Neural cell (in vitro differentiated cells): ENCODE measurements at regions not wholly inside any gene's neighbourhood (a gene's known extent, or its start where the extent isn't known, plus 50 kb on each side); places are given as distances from the start of the nearest gene placed in this dataset.

Source experiments
- H2AFZ ChIP-seq: fragments of 200-600, 300-800 bp; sonication (generic), shearing (Covaris generic); 2 replicates; pipeline ENCODE4 v1.6.0; 2014; ENCODE audit warnings: low read depth, mild to moderate bottlenecking, antibody characterized with exemption, low read length, moderate library complexity
- H3F3A ChIP-seq: fragments of 200-600 bp; shearing (Covaris generic); 2 replicates; pipeline ENCODE4 v1.6.1; 2016; ENCODE audit warnings: mild to moderate bottlenecking, moderate library complexity, mixed read lengths, antibody characterized with exemption, low read length; ENCODE audit not compliant: insufficient read depth, poor library complexity, severe bottlenecking
- H3K27ac ChIP-seq: fragments of 200-600, 300-800 bp; sonication (generic), shearing (Covaris generic); 2 replicates; pipeline ENCODE4 v1.5.1; 2014; ENCODE audit warnings: mild to moderate bottlenecking, low read length, moderate library complexity
- H3K27me3 ChIP-seq: fragments of 300-800, 200-600 bp; sonication (generic), shearing (Covaris generic); 2 replicates; pipeline ENCODE4 v1.6.0; 2014; ENCODE audit warnings: mild to moderate bottlenecking, low read depth, low read length, moderate library complexity; ENCODE audit not compliant: insufficient read depth
- H3K36me3 ChIP-seq: fragments of 300-800, 200-600 bp; sonication (generic), shearing (Covaris generic); 2 replicates; pipeline ENCODE4 v1.5.1; 2014; ENCODE audit warnings: mild to moderate bottlenecking, antibody characterized with exemption, low read length, moderate library complexity; ENCODE audit not compliant: insufficient read depth
- H3K4me2 ChIP-seq: fragments of 300-800, 200-600 bp; sonication (generic), shearing (Covaris generic); 2 replicates; pipeline ENCODE4 v1.6.0; 2014; ENCODE audit warnings: mild to moderate bottlenecking, low read length
- H3K4me3 ChIP-seq: fragments of 300-800, 200-600 bp; sonication (generic), shearing (Covaris generic); 2 replicates; pipeline ENCODE4 v1.5.1; 2014; ENCODE audit warnings: mild to moderate bottlenecking, low read length, moderate library complexity
- H3K79me2 ChIP-seq: fragments of 200-600 bp; shearing (Covaris generic); replicated peaks from 2 replicates; pipeline ENCODE4 v1.6.0; 2014; ENCODE audit warnings: mild to moderate bottlenecking, low read length, moderate library complexity; ENCODE audit not compliant: insufficient read depth
- H3K9ac ChIP-seq: fragments of 300-800, 200-600 bp; sonication (generic), shearing (Covaris generic); 2 replicates; pipeline ENCODE4 v1.6.1; 2016; ENCODE audit warnings: mild to moderate bottlenecking, low read length, mixed read lengths
- H3K9me2 ChIP-seq: fragments of 200-600 bp; shearing (Covaris generic); 2 replicates; pipeline ENCODE4 v1.6.1; 2016; ENCODE audit warnings: mild to moderate bottlenecking, low read length, mixed read lengths; ENCODE audit not compliant: insufficient read depth
- H3K9me3 ChIP-seq: fragments of 200-600, 300-800 bp; sonication (generic), shearing (Covaris generic); 2 replicates; pipeline ENCODE4 v1.6.1; 2016; ENCODE audit warnings: mild to moderate bottlenecking, mixed run types, low read length, moderate library complexity, mixed read lengths
- H4K20me1 ChIP-seq: fragments of 200-600 bp; shearing (Covaris generic); 2 replicates; pipeline ENCODE4 v1.6.1; 2016; ENCODE audit warnings: mild to moderate bottlenecking, mixed run types; ENCODE audit not compliant: insufficient read depth
- CTCF ChIP-seq: fragments of 450-650 bp; IDR thresholded peaks from 2 replicates; pipeline ENCODE4 v1.5.1; 2014; ENCODE audit warnings: antibody characterized with exemption, mild to moderate bottlenecking, moderate library complexity; ENCODE audit not compliant: poor library complexity, severe bottlenecking
- EP300 ChIP-seq: fragments of 450-650 bp; conservative IDR thresholded peaks from 2 replicates; pipeline ENCODE4 v1.6.1; 2014; ENCODE audit warnings: antibody characterized with exemption, mild to moderate bottlenecking, moderate library complexity; ENCODE audit not compliant: poor library complexity, severe bottlenecking
- EZH2 ChIP-seq: fragments of 200-600, 300-800 bp; shearing (Covaris generic), sonication (generic); IDR thresholded peaks from 2 replicates; pipeline ENCODE4 v1.6.1; 2014; ENCODE audit warnings: antibody characterized with exemption, low read length, borderline replicate concordance, mild to moderate bottlenecking; ENCODE audit not compliant: insufficient read depth, poor library complexity, severe bottlenecking
- MXI1 ChIP-seq: fragments of 450-650 bp; conservative IDR thresholded peaks from 2 replicates; pipeline ENCODE4 v1.6.1; 2014; ENCODE audit warnings: antibody characterized with exemption, mild to moderate bottlenecking; ENCODE audit not compliant: poor library complexity, severe bottlenecking
- POLR2AphosphoS5 ChIP-seq: IDR thresholded peaks from 2 replicates; pipeline ENCODE4 v1.6.1; 2012
- RAD21 ChIP-seq: fragments of 450-650 bp; conservative IDR thresholded peaks from 2 replicates; pipeline ENCODE4 v1.6.1; 2014; ENCODE audit warnings: antibody characterized with exemption, mild to moderate bottlenecking, moderate library complexity
- REST ChIP-seq: IDR thresholded peaks from 2 replicates; pipeline ENCODE4 v1.6.1; 2012; ENCODE audit warnings: borderline replicate concordance
- SMC3 ChIP-seq: fragments of 450-650 bp; conservative IDR thresholded peaks from 2 replicates; pipeline ENCODE4 v1.6.1; 2014; ENCODE audit warnings: antibody characterized with exemption, mild to moderate bottlenecking, moderate library complexity; ENCODE audit not compliant: poor library complexity
- TAF1 ChIP-seq: IDR thresholded peaks from 2 replicates; pipeline ENCODE4 v1.6.1; 2012; ENCODE audit warnings: low read depth

GRCh38 chr16:65751622-65752521 lies 614.6 kb upstream of the CDH5 start:
- Histone ChIP-seq H3K4me2 (no peak overlapping the region), H3K4me3 (no peak overlapping the region), H3K9me2 (no peaks in the 10 kb centered on the region), H4K20me1 (no peaks in the 10 kb centered on the region), H3K9ac (no peak overlapping the region), H3F3A (no peaks in the 10 kb centered on the region), H3K79me2 (no peaks in the 10 kb centered on the region), H2AFZ (no peak overlapping the region), H3K9me3 (no peaks in the 10 kb centered on the region), H3K36me3 (no peaks in the 10 kb centered on the region), H3K27ac (no peak overlapping the region), H3K27me3 (peaks cover 18% of the 10 kb centered on the region)
- TF ChIP-seq RAD21: no peak
- no peak for TF ChIP-seq REST
- TF ChIP-seq SMC3: no peak

- TF ChIP-seq TAF1: no peak
- TF ChIP-seq REST: no peak
- TF ChIP-seq EZH2: no peak
- TF ChIP-seq MXI1: no peak
- TF ChIP-seq RAD21: no peak
- TF ChIP-seq POLR2AphosphoS5: peak; percentile 78
- TF ChIP-seq SMC3: no peak
- peak; percentile 57 for TF ChIP-seq EP300
- no peak for TF ChIP-seq CTCF
- no peak overlapping the region for H3K4me2 ChIP-seq
- H3K36me3 ChIP-seq: no peaks in the 10 kb centered on the region
- H3F3A ChIP-seq: no peaks in the 10 kb centered on the region
- H3K27ac ChIP-seq: no peak overlapping the region
- H3K9me2 ChIP-seq: no peaks in the 10 kb centered on the region
- H3K79me2 ChIP-seq: no peaks in the 10 kb centered on the region
- H3K9ac ChIP-seq: no peak overlapping the region
- H3K4me3 ChIP-seq: no peak overlapping the region
- peaks cover 18% of the 10 kb centered on the region for H3K27me3 ChIP-seq
- no peak overlapping the region for H2AFZ ChIP-seq
- H4K20me1 ChIP-seq: no peaks in the 10 kb centered on the region
- H3K9me3 ChIP-seq: no peaks in the 10 kb centered on the region
Observed at GRCh38 chr16:65749506-65749905, 617.0 kb upstream of the CDH5 start.
